Keratinocyte (primary cell): ENCODE measurements at regions not wholly inside any gene's neighbourhood (a gene's known extent, or its start where the extent isn't known, plus 50 kb on each side); places are given as distances from the start of the nearest gene placed in this dataset.

Source experiments
- CTCF ChIP-seq, 3 experiments: IDR thresholded peaks in 1 of 3; conservative IDR thresholded peaks in 1 of 3; optimal IDR thresholded peaks in 1 of 3; 2 replicates in 2 of 3; 3 replicates in 1 of 3; pipeline versions ENCODE3 to v1.5.1; 2011; ENCODE audit warnings: low read length in 3 of 3, mild to moderate bottlenecking in 3 of 3, moderate library complexity in 2 of 3, control low read depth in 1 of 3, inconsistent platforms in 1 of 3; ENCODE audit not compliant: insufficient read depth in 2 of 3; ENCODE audit errors: extremely low read depth in 1 of 3
- EZH2 ChIP-seq: IDR thresholded peaks from one replicate; pipeline ENCODE4 v1.6.1; 2012; ENCODE audit warnings: inconsistent platforms, mild to moderate bottlenecking, low read length, moderate library complexity

GRCh38 chr1:5393603-5394002 is 598.6 kb downstream of the NPHP4 start:
- no peak for TF ChIP-seq CTCF (optimal IDR thresholded peaks at IDR 0.05 in 1 of 3, IDR thresholded peaks at IDR 0.05 in 1 of 3, conservative IDR thresholded peaks at IDR 0.05 in 1 of 3; ENCODE audit: extremely low read depth in 1 of 3, insufficient read depth in 2 of 3, low read length in 3 of 3)
- TF ChIP-seq EZH2, result no peak
